ENCODE measurements at regions not wholly inside any gene's neighbourhood (a gene's known extent, or its start where the extent isn't known, plus 50 kb on each side); places are given as distances from the start of the nearest gene placed in this dataset.

- H3K4me3 ChIP-seq (ENCODE audit: low read depth, low read length), result no peak overlapping the region
- TF ChIP-seq, protein P1, sequence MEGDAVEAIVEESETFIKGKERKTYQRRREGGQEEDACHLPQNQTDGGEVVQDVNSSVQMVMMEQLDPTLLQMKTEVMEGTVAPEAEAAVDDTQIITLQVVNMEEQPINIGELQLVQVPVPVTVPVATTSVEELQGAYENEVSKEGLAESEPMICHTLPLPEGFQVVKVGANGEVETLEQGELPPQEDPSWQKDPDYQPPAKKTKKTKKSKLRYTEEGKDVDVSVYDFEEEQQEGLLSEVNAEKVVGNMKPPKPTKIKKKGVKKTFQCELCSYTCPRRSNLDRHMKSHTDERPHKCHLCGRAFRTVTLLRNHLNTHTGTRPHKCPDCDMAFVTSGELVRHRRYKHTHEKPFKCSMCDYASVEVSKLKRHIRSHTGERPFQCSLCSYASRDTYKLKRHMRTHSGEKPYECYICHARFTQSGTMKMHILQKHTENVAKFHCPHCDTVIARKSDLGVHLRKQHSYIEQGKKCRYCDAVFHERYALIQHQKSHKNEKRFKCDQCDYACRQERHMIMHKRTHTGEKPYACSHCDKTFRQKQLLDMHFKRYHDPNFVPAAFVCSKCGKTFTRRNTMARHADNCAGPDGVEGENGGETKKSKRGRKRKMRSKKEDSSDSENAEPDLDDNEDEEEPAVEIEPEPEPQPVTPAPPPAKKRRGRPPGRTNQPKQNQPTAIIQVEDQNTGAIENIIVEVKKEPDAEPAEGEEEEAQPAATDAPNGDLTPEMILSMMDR (IDR thresholded peaks at IDR 0.05; ENCODE audit: insufficient read depth, low read depth, low read length), result no peak
- DNase-seq (ENCODE audit: low read depth), result no peak
Measured at GRCh38 chr19:31570718-31571117, 221.5 kb upstream of the TSHZ3 start.

DNA sequence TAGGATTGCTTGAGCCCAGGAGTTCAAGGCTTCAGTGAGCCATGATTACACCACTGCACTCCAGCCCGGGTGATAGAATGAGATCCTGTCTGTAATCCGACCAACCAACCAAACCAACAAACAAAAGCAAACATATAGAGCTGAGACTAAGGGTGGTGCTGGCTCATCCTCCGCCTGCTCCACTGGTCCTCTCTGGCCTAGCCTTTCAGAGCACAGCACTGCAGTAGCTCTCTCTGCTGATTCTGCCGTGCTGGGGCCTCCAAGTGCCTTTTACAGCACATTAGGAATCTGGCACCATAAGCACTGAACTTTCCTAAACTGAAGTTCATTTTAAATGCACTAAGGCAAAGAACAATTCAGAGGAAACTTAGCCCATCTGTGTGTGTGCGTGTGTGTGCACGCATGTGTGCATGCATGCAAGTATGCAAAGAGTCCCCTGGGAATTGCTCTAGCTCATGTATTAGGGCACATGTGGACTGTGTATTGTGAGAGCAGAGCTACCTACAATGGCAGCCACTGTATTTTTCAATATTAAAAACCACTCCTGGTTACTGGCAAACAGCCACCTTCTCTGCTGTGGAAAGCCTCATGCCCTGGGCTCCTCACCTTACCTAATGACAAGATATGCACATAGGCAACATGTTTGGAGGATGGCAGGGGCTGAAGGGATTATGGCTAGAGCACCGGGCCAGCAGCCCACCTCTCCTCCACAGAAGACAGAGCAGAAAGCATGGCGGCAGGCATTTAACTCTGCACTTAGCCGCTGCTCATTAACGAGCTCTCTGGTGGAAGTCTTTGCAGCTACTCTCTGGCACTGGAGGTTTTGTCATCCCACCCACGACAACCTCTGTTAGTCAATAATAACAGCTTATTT is 223.1 kb upstream of the TSHZ3 start:
- no peak for DNase-seq (ENCODE audit: low read depth)
- TF ChIP-seq, protein P1 (IDR thresholded peaks at IDR 0.05; ENCODE audit: insufficient read depth, low read depth, low read length), result no peak
- H3K4me3 ChIP-seq (ENCODE audit: low read depth, low read length), result no peak overlapping the region

DNA sequence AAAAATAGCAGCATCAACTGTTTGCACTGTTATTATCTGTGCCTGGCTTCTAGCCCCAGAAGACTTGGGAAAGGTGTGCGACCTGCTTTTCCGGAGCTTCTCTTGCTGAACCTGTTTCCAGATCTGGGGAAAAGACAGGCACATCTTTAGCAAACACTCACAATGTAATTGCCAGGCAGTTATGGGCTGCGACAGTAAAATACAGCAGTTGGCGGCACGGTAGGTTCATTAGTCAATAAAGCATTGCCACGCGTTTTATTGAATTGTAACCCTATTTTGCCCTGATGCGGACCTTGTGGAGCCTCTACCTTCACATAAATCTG is 223.7 kb upstream of the TSHZ3 start:
- DNase-seq (ENCODE audit: low read depth), result no peak
- TF ChIP-seq, protein P1 (IDR thresholded peaks at IDR 0.05; ENCODE audit: insufficient read depth, low read depth, low read length), result no peak
- no peak overlapping the region for H3K4me3 ChIP-seq (ENCODE audit: low read depth, low read length)

DNA sequence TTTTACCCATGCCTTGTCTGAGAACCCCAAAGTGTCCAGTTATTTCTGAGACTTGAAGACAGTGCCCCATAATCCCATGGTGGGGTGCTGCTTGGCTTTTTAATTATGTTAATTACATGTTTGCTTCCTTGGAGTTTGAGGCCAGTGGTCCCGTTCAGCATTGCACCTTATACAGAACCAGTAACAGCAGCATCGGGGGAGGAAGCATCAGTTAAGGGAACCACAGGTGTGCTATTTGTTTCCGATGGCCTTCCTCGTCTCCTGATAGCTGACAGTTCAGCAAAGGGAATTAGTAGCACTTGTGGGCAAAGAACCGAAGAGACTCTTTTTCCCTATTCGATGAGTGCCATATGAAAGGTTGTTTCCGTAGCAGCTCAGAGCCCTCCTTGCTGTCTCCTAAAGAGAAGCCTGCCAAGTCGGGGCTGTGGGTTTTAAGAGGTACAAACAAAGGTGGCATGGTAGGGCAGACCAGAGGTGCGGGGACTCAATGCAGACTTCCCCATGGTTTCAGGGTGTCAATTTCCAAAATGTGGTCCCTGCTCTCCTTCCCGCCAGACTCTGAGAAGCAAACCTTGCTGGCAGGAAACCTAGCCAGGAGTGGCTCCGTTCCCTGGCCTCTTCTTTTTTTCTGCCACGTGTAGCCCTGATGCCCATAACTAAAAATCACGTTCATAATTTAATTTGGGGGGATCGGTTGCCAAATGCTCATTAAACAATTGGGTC is 225.2 kb upstream of the TSHZ3 start:
- DNase-seq (ENCODE audit: low read depth), result no peak
- TF ChIP-seq, protein P1 (IDR thresholded peaks at IDR 0.05; ENCODE audit: insufficient read depth, low read depth, low read length), result no peak
- H3K4me3 ChIP-seq (ENCODE audit: low read depth, low read length), result no peak overlapping the region

DNA sequence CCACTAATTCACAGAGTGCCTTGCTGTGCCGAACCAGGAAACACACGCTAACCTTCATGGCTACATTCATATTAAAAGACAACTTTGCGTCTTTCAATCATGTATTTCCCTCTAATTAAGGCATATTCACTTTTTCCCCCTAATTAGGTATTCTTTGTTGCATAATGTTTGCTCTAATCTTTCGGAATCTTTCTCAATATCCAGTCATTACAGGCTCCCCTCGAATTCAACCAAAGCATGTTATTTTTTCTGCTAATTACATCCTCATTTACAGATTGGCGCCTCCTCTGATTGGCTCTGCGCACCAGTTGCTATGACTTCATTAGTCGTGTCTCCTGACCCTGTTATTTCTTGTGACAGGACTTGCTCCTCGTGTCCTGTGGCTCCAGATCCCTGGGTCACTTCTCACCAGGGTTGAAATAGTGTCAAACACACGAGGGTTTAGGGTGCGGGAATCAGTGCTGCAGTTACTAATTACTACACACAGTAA is 226.7 kb upstream of the TSHZ3 start:
- TF ChIP-seq, protein P1 (IDR thresholded peaks at IDR 0.05; ENCODE audit: insufficient read depth, low read depth, low read length), result no peak
- no peak overlapping the region for H3K4me3 ChIP-seq (ENCODE audit: low read depth, low read length)
- DNase-seq (ENCODE audit: low read depth), result no peak

GRCh38 chr19:31578326-31578725 is 229.1 kb upstream of the TSHZ3 start:
- TF ChIP-seq, protein P1 (IDR thresholded peaks at IDR 0.05; ENCODE audit: insufficient read depth, low read depth, low read length), result no peak
- no peak for DNase-seq (ENCODE audit: low read depth)
- no peak overlapping the region for H3K4me3 ChIP-seq (ENCODE audit: low read depth, low read length)
